HAP-1 (cell line): ENCODE measurements at regions not wholly inside any gene's neighbourhood (a gene's known extent, or its start where the extent isn't known, plus 50 kb on each side); places are given as distances from the start of the nearest gene placed in this dataset.
"Not testable (repeated sequence)": the region's sequence is repeated elsewhere in the genome, so short reads cannot be mapped to it uniquely, and the experiment has no call there.

Source experiments
- DNase-seq, 2 experiments: peaks; one replicate each; pipeline ENCODE4 v3.0.0-alpha.2; 2016 to 2020; ENCODE audit warnings: low spot score in 2 of 2
- H3K27me3 ChIP-seq: fragments of 250-450 bp; sonication (Bioruptor Pico); 2 replicates; pipeline ENCODE4 v1.5.1; 2020; ENCODE audit warnings: low read depth, mild to moderate bottlenecking, moderate library complexity
- H3K36me3 ChIP-seq: fragments of 250-450 bp; sonication (Bioruptor Pico); replicated peaks from 2 replicates; pipeline ENCODE4 v1.5.1; 2020; ENCODE audit warnings: mild to moderate bottlenecking
- H3K4me1 ChIP-seq: fragments of 250-450 bp; sonication (Bioruptor Pico); 2 replicates; pipeline ENCODE4 v1.5.1; 2020; ENCODE audit warnings: mild to moderate bottlenecking
- H3K4me3 ChIP-seq: fragments of 250-450 bp; sonication (Bioruptor Pico); 2 replicates; pipeline ENCODE4 v1.5.1; 2020; ENCODE audit warnings: mild to moderate bottlenecking, moderate library complexity
- H3K9me3 ChIP-seq: fragments of 250-450 bp; sonication (Bioruptor Pico); 2 replicates; pipeline ENCODE4 v1.5.1; 2020; ENCODE audit warnings: mild to moderate bottlenecking, moderate library complexity
- in situ Hi-C: fragments of 300-500 bp; cut with MboI; formaldehyde crosslinking; loops from 3 replicates; pipeline ENCODE4 v1.14.3; 2020; ENCODE audit warnings: low sequenced_read_pairs, inconsistent platforms, mixed read lengths

GRCh38 chr21:35594905-35595304 is 465.4 kb downstream of the SETD4 start:
- Histone ChIP-seq H3K4me3 (no peak overlapping the region), H3K36me3 (no peaks in the 10 kb centered on the region), H3K27me3 (no peaks in the 10 kb centered on the region), H3K9me3 (no peaks in the 10 kb centered on the region), H3K4me1 (no peaks in the 10 kb centered on the region)
- in situ Hi-C loops = no loop called here
- no peak for DNase-seq

- Histone ChIP-seq H3K9me3 (no peaks in the 10 kb centered on the region), H3K4me1 (no peaks in the 10 kb centered on the region), H3K27me3 (no peaks in the 10 kb centered on the region), H3K4me3 (no peak overlapping the region), H3K36me3 (no peaks in the 10 kb centered on the region)
- in situ Hi-C loops = no loop called here
- no peak for DNase-seq
Observed at GRCh38 chr21:35593000-35593502, 467.3 kb downstream of the SETD4 start.

GRCh38 chr21:35590284-35590683 is 470.0 kb downstream of the SETD4 start:
- H3K4me3 ChIP-seq, H3K9me3 ChIP-seq, H3K27me3 ChIP-seq, in situ Hi-C loops, DNase-seq, H3K36me3 ChIP-seq, H3K4me1 ChIP-seq: not testable (repeated sequence)

- Histone ChIP-seq H3K36me3 (no peaks in the 10 kb centered on the region), H3K9me3 (no peaks in the 10 kb centered on the region; the same call in 1 of the 2 replicates), H3K27me3 (no peaks in the 10 kb centered on the region), H3K4me1 (no peaks in the 10 kb centered on the region), H3K4me3 (no peak overlapping the region)
- in situ Hi-C loops = no loop called here
- DNase-seq = no peak
Observed at GRCh38 chr21:35587841-35588380, 472.4 kb downstream of the SETD4 start.

GRCh38 chr21:35586305-35586704 is 474.0 kb downstream of the SETD4 start:
- H3K9me3 ChIP-seq = no peaks in the 10 kb centered on the region; the same call in 1 of the 2 replicates
- no peak overlapping the region for H3K4me3 ChIP-seq
- H3K36me3 ChIP-seq = no peaks in the 10 kb centered on the region
- H3K27me3 ChIP-seq = no peaks in the 10 kb centered on the region
- DNase-seq = no peak
- in situ Hi-C loops = no loop called here
- H3K4me1 ChIP-seq = no peaks in the 10 kb centered on the region

GRCh38 chr21:35585878-35586277 is 474.4 kb downstream of the SETD4 start:
- Histone ChIP-seq H3K4me1 (no peaks in the 10 kb centered on the region), H3K9me3 (no peaks in the 10 kb centered on the region; the same call in 1 of the 2 replicates), H3K4me3 (no peak overlapping the region), H3K36me3 (no peaks in the 10 kb centered on the region), H3K27me3 (no peaks in the 10 kb centered on the region)
- no peak for DNase-seq
- in situ Hi-C loops = no loop called here

GRCh38 chr21:35585155-35585554 is 475.2 kb downstream of the SETD4 start:
- DNase-seq = no peak
- Histone ChIP-seq H3K36me3 (no peaks in the 10 kb centered on the region), H3K4me3 (no peak overlapping the region), H3K4me1 (no peaks in the 10 kb centered on the region), H3K9me3 (no peaks in the 10 kb centered on the region; the same call in 1 of the 2 replicates), H3K27me3 (no peaks in the 10 kb centered on the region)
- in situ Hi-C loops = no loop called here

- Histone ChIP-seq H3K4me3 (no peak overlapping the region), H3K27me3 (no peaks in the 10 kb centered on the region), H3K9me3 (no peaks in the 10 kb centered on the region; the same call in 1 of the 2 replicates), H3K36me3 (no peaks in the 10 kb centered on the region), H3K4me1 (no peaks in the 10 kb centered on the region)
- DNase-seq = no peak
- in situ Hi-C loops = no loop called here
Observed at GRCh38 chr21:35583566-35584216, 476.6 kb downstream of the SETD4 start.

- Histone ChIP-seq H3K4me3 (no peak overlapping the region), H3K27me3 (no peaks in the 10 kb centered on the region), H3K36me3 (no peaks in the 10 kb centered on the region), H3K9me3 (no peaks in the 10 kb centered on the region; the same call in 1 of the 2 replicates), H3K4me1 (no peaks in the 10 kb centered on the region)
- in situ Hi-C loops = no loop called here
- no peak for DNase-seq
Observed at GRCh38 chr21:35582731-35583130, 477.6 kb downstream of the SETD4 start.

- in situ Hi-C loops = no loop called here
- Histone ChIP-seq H3K4me3 (no peak overlapping the region), H3K27me3 (no peaks in the 10 kb centered on the region), H3K9me3 (no peaks in the 10 kb centered on the region; the same call in 1 of the 2 replicates), H3K36me3 (no peaks in the 10 kb centered on the region), H3K4me1 (no peaks in the 10 kb centered on the region)
- no peak for DNase-seq
Observed at GRCh38 chr21:35581640-35582039, 478.7 kb downstream of the SETD4 start.

GRCh38 chr21:35579520-35580293 is 480.6 kb downstream of the SETD4 start:
- no peaks in the 10 kb centered on the region for H3K4me1 ChIP-seq
- in situ Hi-C loops = no loop called here
- H3K4me3 ChIP-seq = no peak overlapping the region
- H3K9me3 ChIP-seq = no peaks in the 10 kb centered on the region; the same call in 1 of the 2 replicates
- no peaks in the 10 kb centered on the region for H3K27me3 ChIP-seq
- H3K36me3 ChIP-seq = no peaks in the 10 kb centered on the region
- no peak for DNase-seq

- in situ Hi-C loops = no loop called here
- DNase-seq = no peak
- Histone ChIP-seq H3K9me3 (no peaks in the 10 kb centered on the region; the same call in 1 of the 2 replicates), H3K4me3 (no peak overlapping the region), H3K27me3 (no peaks in the 10 kb centered on the region), H3K36me3 (no peaks in the 10 kb centered on the region), H3K4me1 (no peaks in the 10 kb centered on the region)
Observed at GRCh38 chr21:35578831-35579471, 481.4 kb downstream of the SETD4 start.

- in situ Hi-C loops = no loop called here
- Histone ChIP-seq H3K27me3 (no peaks in the 10 kb centered on the region), H3K9me3 (no peaks in the 10 kb centered on the region), H3K4me1 (no peaks in the 10 kb centered on the region), H3K4me3 (no peak overlapping the region), H3K36me3 (no peaks in the 10 kb centered on the region)
- no peak for DNase-seq
Observed at GRCh38 chr21:35578347-35578782, 482.0 kb downstream of the SETD4 start.
